Ascending aorta (tissue), 2 donors: ENCODE measurements at regions not wholly inside any gene's neighbourhood (a gene's known extent, or its start where the extent isn't known, plus 50 kb on each side); places are given as distances from the start of the nearest gene placed in this dataset.

Source experiments
- DNase-seq, 2 donors: peaks; one replicate each; pipeline ENCODE4 v3.0.0-alpha.2; 2019; ENCODE audit warnings: low spot score in 2 of 2
- H3K27ac ChIP-seq, 2 donors: fragments of 200-600 bp; sonication (generic); one replicate each; pipeline ENCODE4 v1.5.1; 2016 to 2017; ENCODE audit warnings: mild to moderate bottlenecking in 1 of 2
- H3K27me3 ChIP-seq: fragments of 200-600 bp; sonication (generic); one replicate; pipeline ENCODE4 v1.5.1; 2017
- H3K36me3 ChIP-seq, 2 donors: fragments of 200-600 bp; sonication (generic); one replicate each; pipeline ENCODE4 v1.5.1; 2016
- H3K4me1 ChIP-seq, 2 donors: fragments of 200-600 bp; sonication (generic); one replicate each; pipeline ENCODE4 v1.5.1; 2016 to 2017; ENCODE audit warnings: mild to moderate bottlenecking in 1 of 2
- H3K4me3 ChIP-seq, 2 donors: fragments of 200-600 bp; sonication (generic); one replicate each; pipeline ENCODE4 v1.5.1; 2016 to 2017; ENCODE audit warnings: mild to moderate bottlenecking in 1 of 2
- H3K9me3 ChIP-seq, 2 donors: fragments of 200-600 bp; sonication (generic); one replicate each; pipeline ENCODE4 v1.5.1; 2016
- CTCF ChIP-seq, 3 experiments: fragments of 200-600 bp in 2 of 3; fragments of 450-650 bp in 1 of 3; sonication (generic) in 2 of 3; IDR thresholded peaks; one replicate each; pipeline ENCODE4 v1.5.1; 2016 to 2019; ENCODE audit warnings: antibody characterized with exemption in 3 of 3, mild to moderate bottlenecking in 1 of 3, moderate library complexity in 1 of 3
- intact Hi-C: fragments of 100-400 bp; cut with DNase I; formaldehyde crosslinking; loops from one replicate; pipeline ENCODE4 v1.15.1; 2023

- H3K27me3 ChIP-seq, result no peaks in the 10 kb centered on the region
- H3K9me3 ChIP-seq, result no peaks in the 10 kb centered on the region
- intact Hi-C loops, result no loop called here
- no peak for TF ChIP-seq CTCF (IDR thresholded peaks at IDR 0.05)
- no peak overlapping the region for H3K27ac ChIP-seq
- H3K36me3 ChIP-seq, result no peaks in the 10 kb centered on the region
- H3K4me3 ChIP-seq, result no peak overlapping the region
- no peaks in the 10 kb centered on the region for H3K4me1 ChIP-seq
- DNase-seq, result no peak
Observed at GRCh38 chr2:106012591-106013347, 181.3 kb downstream of the UXS1 start.

DNA sequence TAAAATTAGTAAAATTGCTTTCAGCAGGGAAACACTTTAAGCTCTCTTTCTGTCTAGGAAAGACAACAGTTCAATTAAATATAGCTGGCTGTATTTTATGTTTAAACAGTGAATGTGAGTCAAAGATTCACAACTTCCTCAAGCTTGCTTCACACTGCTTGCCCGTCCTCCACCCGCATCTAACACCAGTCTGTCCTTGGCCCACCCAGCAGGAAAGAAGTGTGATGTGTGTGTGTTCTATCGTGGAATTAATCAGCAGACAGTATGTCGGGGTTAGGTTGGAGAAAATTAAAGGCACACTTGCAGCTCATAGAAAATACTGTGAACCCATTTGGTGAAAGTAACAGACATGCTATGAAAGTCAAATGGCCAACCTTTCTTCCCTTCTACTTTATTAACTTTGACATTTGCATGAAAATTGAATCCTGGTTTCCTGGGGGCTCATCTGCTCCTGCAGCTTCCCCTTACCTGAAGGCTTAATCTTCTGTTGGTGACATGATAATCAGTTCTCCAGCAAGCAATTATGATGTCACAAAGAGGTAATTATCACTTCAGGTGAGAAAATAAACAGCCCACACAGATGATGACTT lies 182.0 kb downstream of the UXS1 start:
- H3K4me1 ChIP-seq, result no peaks in the 10 kb centered on the region
- no peak overlapping the region for H3K27ac ChIP-seq
- H3K27me3 ChIP-seq, result no peaks in the 10 kb centered on the region
- peaks cover 0 to 5% of the 10 kb centered on the region in 2 donors for H3K9me3 ChIP-seq
- no peaks in the 10 kb centered on the region for H3K36me3 ChIP-seq
- intact Hi-C loops, result no loop called here
- DNase-seq, result no peak
- H3K4me3 ChIP-seq, result no peak overlapping the region
- no peak for TF ChIP-seq CTCF (IDR thresholded peaks at IDR 0.05)

DNA sequence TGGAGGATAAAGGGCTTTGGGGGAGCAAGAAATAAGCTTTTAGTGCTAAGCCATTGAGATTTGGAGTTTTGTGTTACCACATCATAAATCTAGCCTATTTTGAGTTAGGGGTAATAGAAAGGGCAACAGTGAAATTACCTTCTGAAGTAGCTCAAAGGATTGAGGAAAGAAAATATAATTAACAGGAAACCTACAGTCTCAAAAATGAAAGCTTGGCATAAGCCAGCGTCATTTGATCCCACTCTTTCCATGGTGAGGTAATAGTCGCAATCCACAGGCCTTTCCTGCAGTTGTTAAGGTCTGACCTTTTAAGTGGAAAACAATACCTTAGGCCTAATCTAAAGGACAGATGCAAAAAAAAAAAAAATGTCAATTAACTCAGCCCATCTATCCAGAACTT lies 182.7 kb downstream of the UXS1 start:
- no peak for DNase-seq
- Histone ChIP-seq H3K27ac (no peak overlapping the region), H3K27me3 (no peaks in the 10 kb centered on the region), H3K9me3 (peaks cover 0 to 7% of the 10 kb centered on the region in 2 donors), H3K36me3 (no peaks in the 10 kb centered on the region), H3K4me3 (no peak overlapping the region), H3K4me1 (no peaks in the 10 kb centered on the region)
- no peak for TF ChIP-seq CTCF (IDR thresholded peaks at IDR 0.05)
- intact Hi-C loops, result no loop called here

- H3K9me3 ChIP-seq, result peaks cover 0 to 11% of the 10 kb centered on the region in 2 donors
- no peaks in the 10 kb centered on the region for H3K36me3 ChIP-seq
- no peak for TF ChIP-seq CTCF (IDR thresholded peaks at IDR 0.05)
- no peak overlapping the region for H3K27ac ChIP-seq
- DNase-seq, result no peak
- intact Hi-C loops, result no loop called here
- no peaks in the 10 kb centered on the region for H3K4me1 ChIP-seq
- no peak overlapping the region for H3K4me3 ChIP-seq
- H3K27me3 ChIP-seq, result no peaks in the 10 kb centered on the region
Observed at GRCh38 chr2:106010818-106011355, 183.2 kb downstream of the UXS1 start.

GRCh38 chr2:106009096-106009495 lies 185.0 kb downstream of the UXS1 start:
- no peak for DNase-seq
- no peaks in the 10 kb centered on the region for H3K27me3 ChIP-seq
- no peak overlapping the region for H3K27ac ChIP-seq
- H3K36me3 ChIP-seq, result no peaks in the 10 kb centered on the region
- H3K4me3 ChIP-seq, result no peak overlapping the region
- TF ChIP-seq CTCF (IDR thresholded peaks at IDR 0.05), result no peak
- peaks cover 0 to 27% of the 10 kb centered on the region in 2 donors for H3K9me3 ChIP-seq
- no peaks in the 10 kb centered on the region for H3K4me1 ChIP-seq
- intact Hi-C loops, result no loop called here
